ENCODE measurements at regions not wholly inside any gene's neighbourhood (a gene's known extent, or its start where the extent isn't known, plus 50 kb on each side); places are given as distances from the start of the nearest gene placed in this dataset.
A peak's percentile ranks its signal among the peaks of the same experiment; 100 is the strongest.
"Not testable (repeated sequence)": the region's sequence is repeated elsewhere in the genome, so short reads cannot be mapped to it uniquely, and the experiment has no call there.

GRCh38 chr16:32478406-32478805 lies 197.6 kb downstream of the TP53TG3 start:
- DNase-seq (ENCODE audit: low read depth): not testable (repeated sequence)

GRCh38 chr16:32477551-32477950 lies 198.4 kb downstream of the TP53TG3 start:
- not testable (repeated sequence) for DNase-seq (ENCODE audit: low read depth)

- not testable (repeated sequence) for DNase-seq (ENCODE audit: low read depth)
Observed at GRCh38 chr16:32474365-32474764, 201.6 kb downstream of the TP53TG3 start.

DNA sequence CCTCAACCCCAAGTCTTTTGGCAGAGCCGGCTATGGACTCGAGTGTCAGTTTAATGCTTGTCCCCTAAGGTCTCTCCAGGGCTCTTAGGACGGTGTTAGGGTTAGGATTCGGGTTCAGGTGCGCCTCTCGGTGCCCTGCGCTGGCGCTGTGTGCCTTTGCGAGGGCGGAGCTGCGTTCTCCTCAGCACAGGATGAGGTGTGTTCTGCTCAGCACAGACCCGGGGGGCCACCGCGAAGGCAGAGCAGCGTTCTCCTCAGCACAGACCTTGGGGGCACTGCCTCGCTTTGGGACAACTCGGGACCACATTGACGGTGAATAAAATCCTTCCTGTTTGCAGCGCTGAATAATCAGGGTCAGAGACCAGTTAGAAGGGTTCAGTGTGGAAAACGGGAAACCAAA lies 208.6 kb downstream of the TP53TG3D start:
- peak; percentile 0 for DNase-seq (ENCODE audit: low read depth)

DNA sequence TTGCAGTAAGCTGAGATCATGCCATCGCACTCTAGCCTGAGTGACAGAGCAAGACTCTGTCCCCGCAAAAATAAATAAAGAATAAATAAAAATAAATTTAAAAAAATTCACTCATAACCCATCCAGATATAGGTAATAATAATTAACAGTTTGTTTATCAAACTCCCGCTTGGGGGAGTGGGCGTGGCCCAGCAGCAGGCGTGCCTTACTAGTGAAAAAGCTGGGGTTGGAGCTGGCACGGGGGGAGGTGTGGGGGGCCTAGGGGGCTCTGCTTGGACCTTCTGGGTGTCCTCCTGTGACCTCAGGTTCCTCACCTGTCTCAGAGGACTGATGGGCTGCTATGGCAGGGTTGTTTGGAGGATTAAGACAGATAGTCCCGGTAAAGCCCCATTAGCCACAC lies 207.9 kb downstream of the TP53TG3D start:
- not testable (repeated sequence) for DNase-seq (ENCODE audit: low read depth)
